Neuron (in vitro differentiated cells): ENCODE measurements at regions not wholly inside any gene's neighbourhood (a gene's known extent, or its start where the extent isn't known, plus 50 kb on each side); places are given as distances from the start of the nearest gene placed in this dataset.

ENCODE experiments used
- H2AFZ ChIP-seq: one replicate; pipeline ENCODE4 v1.6.1; 2013; ENCODE audit warnings: low read depth, mild to moderate bottlenecking, inconsistent platforms, low read length, moderate library complexity
- H3K27me3 ChIP-seq: one replicate; pipeline ENCODE4 v1.6.1; 2013; ENCODE audit warnings: low read length; ENCODE audit not compliant: insufficient read depth
- H3K36me3 ChIP-seq: one replicate; pipeline ENCODE4 v1.6.1; 2013; ENCODE audit warnings: low read length; ENCODE audit not compliant: insufficient read depth
- H3K4me1 ChIP-seq: one replicate; pipeline ENCODE4 v1.6.1; 2013; ENCODE audit warnings: low read length; ENCODE audit not compliant: insufficient read depth
- H3K4me3 ChIP-seq: 2 replicates; pipeline ENCODE4 v1.5.1; 2013; ENCODE audit warnings: mild to moderate bottlenecking, low read length, moderate library complexity
- H3K9me3 ChIP-seq: one replicate; pipeline ENCODE4 v1.6.1; 2013; ENCODE audit warnings: low read length

- Histone ChIP-seq H3K9me3 (no peaks in the 10 kb centered on the region), H2AFZ (no peak overlapping the region), H3K4me1 (no peaks in the 10 kb centered on the region), H3K36me3 (no peaks in the 10 kb centered on the region), H3K4me3 (no peak overlapping the region), H3K27me3 (peaks cover 3% of the 10 kb centered on the region)
These were observed 368.3 kb upstream of the FGF13 start for GRCh38 chrX:139079789-139080188.

- Histone ChIP-seq H3K36me3 (no peaks in the 10 kb centered on the region), H3K9me3 (no peaks in the 10 kb centered on the region), H2AFZ (no peak overlapping the region), H3K4me1 (no peaks in the 10 kb centered on the region), H3K4me3 (no peak overlapping the region), H3K27me3 (peaks cover 3% of the 10 kb centered on the region)
These were observed 367.3 kb upstream of the FGF13 start for GRCh38 chrX:139078761-139079280.

- no peak overlapping the region for H3K4me3 ChIP-seq
These were observed 366.8 kb upstream of the FGF13 start for GRCh38 chrX:139078342-139078741.

GRCh38 chrX:139077281-139078250 lies 366.0 kb upstream of the FGF13 start:
- no peaks in the 10 kb centered on the region for H3K9me3 ChIP-seq
- no peaks in the 10 kb centered on the region for H3K4me1 ChIP-seq
- no peaks in the 10 kb centered on the region for H3K36me3 ChIP-seq
- no peak overlapping the region for H3K4me3 ChIP-seq
- H3K27me3 ChIP-seq: peaks cover 3% of the 10 kb centered on the region
- H2AFZ ChIP-seq: no peak overlapping the region

More at GRCh38 chrX:139078342-139078741, 366.8 kb upstream of the FGF13 start:
- Histone ChIP-seq H3K4me1 (no peaks in the 10 kb centered on the region), H3K9me3 (no peaks in the 10 kb centered on the region), H3K27me3 (peaks cover 3% of the 10 kb centered on the region), H2AFZ (no peak overlapping the region), H3K36me3 (no peaks in the 10 kb centered on the region)

- no peak overlapping the region for H3K4me3 ChIP-seq
- H3K36me3 ChIP-seq: no peaks in the 10 kb centered on the region
- H3K9me3 ChIP-seq: no peaks in the 10 kb centered on the region
- no peaks in the 10 kb centered on the region for H3K27me3 ChIP-seq
- H2AFZ ChIP-seq: no peak overlapping the region
- H3K4me1 ChIP-seq: peaks cover 3% of the 10 kb centered on the region
These were observed 351.8 kb upstream of the FGF13 start for GRCh38 chrX:139063364-139063763.

- Histone ChIP-seq H2AFZ (no peak overlapping the region), H3K9me3 (no peaks in the 10 kb centered on the region), H3K36me3 (no peaks in the 10 kb centered on the region), H3K27me3 (peaks cover 2% of the 10 kb centered on the region), H3K4me1 (peaks cover 3% of the 10 kb centered on the region), H3K4me3 (no peak overlapping the region)
These were observed 347.4 kb upstream of the FGF13 start for GRCh38 chrX:139058831-139059495.

GRCh38 chrX:139052461-139052860 lies 340.9 kb upstream of the FGF13 start:
- H3K36me3 ChIP-seq: no peaks in the 10 kb centered on the region
- no peak overlapping the region for H3K4me3 ChIP-seq
- peaks cover 2% of the 10 kb centered on the region for H3K27me3 ChIP-seq
- H3K4me1 ChIP-seq: no peaks in the 10 kb centered on the region
- H2AFZ ChIP-seq: no peak overlapping the region
- no peaks in the 10 kb centered on the region for H3K9me3 ChIP-seq

- Histone ChIP-seq H3K9me3 (no peaks in the 10 kb centered on the region), H3K4me3 (no peak overlapping the region), H3K4me1 (no peaks in the 10 kb centered on the region), H3K27me3 (no peaks in the 10 kb centered on the region), H2AFZ (no peak overlapping the region), H3K36me3 (no peaks in the 10 kb centered on the region)
These were observed 337.9 kb upstream of the FGF13 start for GRCh38 chrX:139049465-139049864.

- Histone ChIP-seq H2AFZ (no peak overlapping the region), H3K9me3 (no peaks in the 10 kb centered on the region), H3K36me3 (no peaks in the 10 kb centered on the region), H3K4me3 (no peak overlapping the region), H3K4me1 (no peaks in the 10 kb centered on the region), H3K27me3 (no peaks in the 10 kb centered on the region)
These were observed 333.2 kb upstream of the FGF13 start for GRCh38 chrX:139044680-139045079.

GRCh38 chrX:139039041-139039440 lies 327.5 kb upstream of the FGF13 start:
- H2AFZ ChIP-seq: no peak overlapping the region
- H3K9me3 ChIP-seq: no peaks in the 10 kb centered on the region
- H3K27me3 ChIP-seq: no peaks in the 10 kb centered on the region
- no peaks in the 10 kb centered on the region for H3K36me3 ChIP-seq
- H3K4me3 ChIP-seq: no peak overlapping the region
- no peaks in the 10 kb centered on the region for H3K4me1 ChIP-seq

GRCh38 chrX:139026811-139027210 lies 315.3 kb upstream of the FGF13 start:
- no peak overlapping the region for H3K4me3 ChIP-seq
- no peak overlapping the region for H2AFZ ChIP-seq
- H3K27me3 ChIP-seq: no peaks in the 10 kb centered on the region
- H3K36me3 ChIP-seq: no peaks in the 10 kb centered on the region
- H3K4me1 ChIP-seq: no peaks in the 10 kb centered on the region
- H3K9me3 ChIP-seq: no peaks in the 10 kb centered on the region

GRCh38 chrX:139026406-139026805 lies 314.9 kb upstream of the FGF13 start:
- Histone ChIP-seq H3K4me1 (no peaks in the 10 kb centered on the region), H3K9me3 (no peaks in the 10 kb centered on the region), H3K4me3 (no peak overlapping the region), H3K27me3 (no peaks in the 10 kb centered on the region), H2AFZ (no peak overlapping the region), H3K36me3 (no peaks in the 10 kb centered on the region)

GRCh38 chrX:139025816-139026215 lies 314.3 kb upstream of the FGF13 start:
- Histone ChIP-seq H3K4me1 (no peaks in the 10 kb centered on the region), H2AFZ (no peak overlapping the region), H3K4me3 (no peak overlapping the region), H3K36me3 (no peaks in the 10 kb centered on the region), H3K27me3 (no peaks in the 10 kb centered on the region), H3K9me3 (no peaks in the 10 kb centered on the region)
